ENCODE measurements at regions not wholly inside any gene's neighbourhood (a gene's known extent, or its start where the extent isn't known, plus 50 kb on each side); places are given as distances from the start of the nearest gene placed in this dataset.

DNA sequence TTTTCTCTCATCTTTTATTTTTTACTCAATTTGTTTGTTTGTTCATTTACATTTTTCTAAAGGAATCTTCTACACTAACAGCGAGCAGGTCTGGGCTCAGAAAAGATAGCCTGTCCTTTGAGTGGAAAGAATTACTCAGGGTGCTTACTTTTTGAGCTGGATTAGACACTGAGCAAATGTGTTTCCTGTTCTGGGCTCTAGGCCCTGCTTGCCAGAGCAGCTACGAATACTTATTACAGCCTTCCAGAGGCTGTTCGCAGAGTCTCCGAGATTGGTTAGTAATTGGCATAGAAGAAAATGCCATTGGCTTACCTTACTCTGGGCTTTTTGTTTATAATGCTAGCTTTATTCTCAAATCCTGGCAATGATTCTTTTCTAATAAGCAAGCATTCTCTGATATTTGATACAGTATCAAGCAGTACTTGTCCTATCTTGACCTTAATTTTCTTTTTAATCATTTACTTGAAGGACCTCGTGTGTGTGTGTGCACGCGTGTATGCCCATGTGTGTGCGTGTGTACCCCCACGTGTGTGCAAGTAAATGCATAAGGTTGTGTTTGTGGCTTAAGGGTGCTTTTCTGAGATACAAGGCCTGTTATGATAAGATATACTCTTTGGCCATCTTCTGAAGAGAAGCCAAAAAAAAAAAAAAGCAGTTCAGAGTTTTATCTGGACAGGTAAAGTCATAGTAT, 76.2 kb upstream of the GRXCR1 start:
- TF ChIP-seq, protein P1, sequence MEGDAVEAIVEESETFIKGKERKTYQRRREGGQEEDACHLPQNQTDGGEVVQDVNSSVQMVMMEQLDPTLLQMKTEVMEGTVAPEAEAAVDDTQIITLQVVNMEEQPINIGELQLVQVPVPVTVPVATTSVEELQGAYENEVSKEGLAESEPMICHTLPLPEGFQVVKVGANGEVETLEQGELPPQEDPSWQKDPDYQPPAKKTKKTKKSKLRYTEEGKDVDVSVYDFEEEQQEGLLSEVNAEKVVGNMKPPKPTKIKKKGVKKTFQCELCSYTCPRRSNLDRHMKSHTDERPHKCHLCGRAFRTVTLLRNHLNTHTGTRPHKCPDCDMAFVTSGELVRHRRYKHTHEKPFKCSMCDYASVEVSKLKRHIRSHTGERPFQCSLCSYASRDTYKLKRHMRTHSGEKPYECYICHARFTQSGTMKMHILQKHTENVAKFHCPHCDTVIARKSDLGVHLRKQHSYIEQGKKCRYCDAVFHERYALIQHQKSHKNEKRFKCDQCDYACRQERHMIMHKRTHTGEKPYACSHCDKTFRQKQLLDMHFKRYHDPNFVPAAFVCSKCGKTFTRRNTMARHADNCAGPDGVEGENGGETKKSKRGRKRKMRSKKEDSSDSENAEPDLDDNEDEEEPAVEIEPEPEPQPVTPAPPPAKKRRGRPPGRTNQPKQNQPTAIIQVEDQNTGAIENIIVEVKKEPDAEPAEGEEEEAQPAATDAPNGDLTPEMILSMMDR (conservative IDR thresholded peaks at IDR 0.05) = no peak
- TF ChIP-seq EZH2 (IDR thresholded peaks at IDR 0.05; ENCODE audit: low read depth) = no peak
